ENCODE measurements at regions not wholly inside any gene's neighbourhood (a gene's known extent, or its start where the extent isn't known, plus 50 kb on each side); places are given as distances from the start of the nearest gene placed in this dataset.

- DNase-seq (ENCODE audit: low spot score), result no peak
- Histone ChIP-seq H3K4ac (ENCODE audit: low read length) (no peak overlapping the region), H3K27ac (replicated peaks; ENCODE audit: low read length) (no peak overlapping the region), H3K9me3 (replicated peaks in 1 of 2; ENCODE audit: control insufficient read depth in 2 of 2, insufficient read depth in 1 of 2, low read depth in 1 of 2, low read length in 2 of 2) (peaks cover 0 to 4% of the 10 kb centered on the region in 2 donors), H2BK12ac (ENCODE audit: low read length) (no peak overlapping the region), H3K4me3 (ENCODE audit: low read length in 2 of 2) (no peak overlapping the region), H2BK15ac (ENCODE audit: low read length) (no peak overlapping the region), H3K36me3 (replicated peaks in 1 of 2; ENCODE audit: control insufficient read depth in 2 of 2, insufficient read depth in 2 of 2, low read length in 2 of 2) (no peaks in the 10 kb centered on the region), H3K27me3 (ENCODE audit: control insufficient read depth in 3 of 3, insufficient read depth in 3 of 3, low read depth in 1 of 3, low read length in 3 of 3) (no peaks in the 10 kb centered on the region), H3K23ac (ENCODE audit: low read depth, low read length, poor library complexity) (no peak overlapping the region), H2AFZ (ENCODE audit: low read length) (no peak overlapping the region), H2BK5ac (ENCODE audit: low read length) (peak overlapping the region; percentile 0), H4K8ac (ENCODE audit: low read depth, low read length) (no peak overlapping the region), H4K91ac (ENCODE audit: low read depth, low read length, poor library complexity) (no peak overlapping the region), H2AK5ac (ENCODE audit: low read depth, low read length) (peak overlapping the region; percentile 86), H3K14ac (ENCODE audit: low read length) (peak overlapping the region; percentile 50), H3K18ac (ENCODE audit: low read length) (peak overlapping the region; percentile 69), H3K9ac (ENCODE audit: low read depth, low read length, poor library complexity) (no peak overlapping the region), H3K79me1 (ENCODE audit: low read depth, low read length) (peaks cover 4% of the 10 kb centered on the region), H3K4me1 (ENCODE audit: control insufficient read depth in 2 of 2, insufficient read depth in 1 of 2, low read depth in 1 of 2, low read length in 2 of 2) (peaks cover 2 to 8% of the 10 kb centered on the region in 2 donors), H3K4me2 (ENCODE audit: insufficient read depth, low read length, poor library complexity, severe bottlenecking) (no peak overlapping the region), H2BK120ac (ENCODE audit: low read depth, low read length) (no peak overlapping the region)
- no CpG with 5 or more reads among the region's 26 CpGs for WGBS, 2 donors (ENCODE audit: extremely low coverage in 2 of 2, insufficient read length in 2 of 2, insufficient replicate concordance in 1 of 2)
Measured at GRCh38 chr11:70539360-70540095, 141.2 kb downstream of the CTTN start.

DNA sequence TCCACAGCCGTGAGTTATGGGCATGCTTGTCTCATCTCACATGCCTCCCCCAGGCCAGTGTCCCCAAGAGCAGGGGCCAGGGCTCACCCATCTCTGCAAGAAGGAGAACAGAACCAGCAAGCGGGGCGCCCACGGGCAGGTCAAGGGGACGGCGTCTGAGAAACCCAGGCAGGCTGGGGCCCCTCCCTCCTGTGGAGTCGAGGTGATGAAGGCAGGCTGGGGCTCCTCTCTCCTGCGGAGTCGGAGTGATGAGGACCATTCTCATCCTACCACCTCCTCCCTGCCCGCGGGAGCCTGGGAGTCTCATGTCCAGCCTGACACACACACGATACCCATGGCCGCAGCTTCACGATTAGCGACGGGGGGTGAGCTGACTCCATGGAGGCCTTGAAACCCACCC, 141.9 kb downstream of the CTTN start:
- no peak overlapping the region for H2BK15ac ChIP-seq (ENCODE audit: low read length)
- H3K23ac ChIP-seq (ENCODE audit: low read depth, low read length, poor library complexity), result no peak overlapping the region
- H4K8ac ChIP-seq (ENCODE audit: low read depth, low read length), result no peak overlapping the region
- peaks cover 7% of the 10 kb centered on the region for H3K79me1 ChIP-seq (ENCODE audit: low read depth, low read length)
- no CpG with 5 or more reads among the region's 16 CpGs for WGBS, 2 donors (ENCODE audit: extremely low coverage in 2 of 2, insufficient read length in 2 of 2, insufficient replicate concordance in 1 of 2)
- H3K27ac ChIP-seq (replicated peaks; ENCODE audit: low read length), result no peak overlapping the region
- no peak for DNase-seq (ENCODE audit: low spot score)
- H3K4me3 ChIP-seq (ENCODE audit: low read length in 2 of 2), result no peak overlapping the region
- H2AFZ ChIP-seq (ENCODE audit: low read length), result no peak overlapping the region
- H2BK120ac ChIP-seq (ENCODE audit: low read depth, low read length), result no peak overlapping the region
- peak overlapping the region; percentile 86 for H2AK5ac ChIP-seq (ENCODE audit: low read depth, low read length)
- H2BK12ac ChIP-seq (ENCODE audit: low read length), result no peak overlapping the region
- no peak overlapping the region for H2BK5ac ChIP-seq (ENCODE audit: low read length)
- H3K27me3 ChIP-seq (ENCODE audit: control insufficient read depth in 3 of 3, insufficient read depth in 3 of 3, low read depth in 1 of 3, low read length in 3 of 3), result no peaks in the 10 kb centered on the region
- peaks cover 0 to 4% of the 10 kb centered on the region in 2 donors for H3K9me3 ChIP-seq (replicated peaks in 1 of 2; ENCODE audit: control insufficient read depth in 2 of 2, insufficient read depth in 1 of 2, low read depth in 1 of 2, low read length in 2 of 2)
- H3K9ac ChIP-seq (ENCODE audit: low read depth, low read length, poor library complexity), result no peak overlapping the region
- no peaks in the 10 kb centered on the region for H3K36me3 ChIP-seq (replicated peaks in 1 of 2; ENCODE audit: control insufficient read depth in 2 of 2, insufficient read depth in 2 of 2, low read length in 2 of 2)
- H4K91ac ChIP-seq (ENCODE audit: low read depth, low read length, poor library complexity), result no peak overlapping the region
- H3K4me2 ChIP-seq (ENCODE audit: insufficient read depth, low read length, poor library complexity, severe bottlenecking), result no peak overlapping the region
- peak overlapping the region; percentile 31 for H3K14ac ChIP-seq (ENCODE audit: low read length)
- H3K4ac ChIP-seq (ENCODE audit: low read length), result no peak overlapping the region
- peak overlapping the region; percentile 25 for H3K18ac ChIP-seq (ENCODE audit: low read length)
- H3K4me1 ChIP-seq (ENCODE audit: control insufficient read depth in 2 of 2, insufficient read depth in 1 of 2, low read depth in 1 of 2, low read length in 2 of 2), result peaks cover 9 to 13% of the 10 kb centered on the region in 2 donors

GRCh38 chr11:70541176-70541575, 142.8 kb downstream of the CTTN start:
- no peak overlapping the region for H4K8ac ChIP-seq (ENCODE audit: low read depth, low read length)
- H3K27me3 ChIP-seq (ENCODE audit: control insufficient read depth in 3 of 3, insufficient read depth in 3 of 3, low read depth in 1 of 3, low read length in 3 of 3), result no peaks in the 10 kb centered on the region
- H3K27ac ChIP-seq (replicated peaks; ENCODE audit: low read length), result no peak overlapping the region
- no CpG with 5 or more reads among the region's 9 CpGs for WGBS, 2 donors (ENCODE audit: extremely low coverage in 2 of 2, insufficient read length in 2 of 2, insufficient replicate concordance in 1 of 2)
- H3K14ac ChIP-seq (ENCODE audit: low read length), result no peak overlapping the region
- H3K9ac ChIP-seq (ENCODE audit: low read depth, low read length, poor library complexity), result no peak overlapping the region
- H2BK5ac ChIP-seq (ENCODE audit: low read length), result no peak overlapping the region
- no peak overlapping the region for H2AFZ ChIP-seq (ENCODE audit: low read length)
- peaks cover 14 to 18% of the 10 kb centered on the region in 2 donors for H3K4me1 ChIP-seq (ENCODE audit: control insufficient read depth in 2 of 2, insufficient read depth in 1 of 2, low read depth in 1 of 2, low read length in 2 of 2)
- H3K9me3 ChIP-seq (replicated peaks in 1 of 2; ENCODE audit: control insufficient read depth in 2 of 2, insufficient read depth in 1 of 2, low read depth in 1 of 2, low read length in 2 of 2), result peaks cover 0 to 4% of the 10 kb centered on the region in 2 donors
- peaks cover 7% of the 10 kb centered on the region for H3K79me1 ChIP-seq (ENCODE audit: low read depth, low read length)
- no peak overlapping the region for H3K4me3 ChIP-seq (ENCODE audit: low read length in 2 of 2)
- H2BK15ac ChIP-seq (ENCODE audit: low read length), result peak overlapping the region; percentile 21
- no peak overlapping the region for H3K23ac ChIP-seq (ENCODE audit: low read depth, low read length, poor library complexity)
- H2BK120ac ChIP-seq (ENCODE audit: low read depth, low read length), result no peak overlapping the region
- H3K4ac ChIP-seq (ENCODE audit: low read length), result no peak overlapping the region
- no peak overlapping the region for H4K91ac ChIP-seq (ENCODE audit: low read depth, low read length, poor library complexity)
- H3K18ac ChIP-seq (ENCODE audit: low read length), result peak overlapping the region; percentile 76
- no peak for DNase-seq (ENCODE audit: low spot score)
- H3K4me2 ChIP-seq (ENCODE audit: insufficient read depth, low read length, poor library complexity, severe bottlenecking), result no peak overlapping the region
- H2BK12ac ChIP-seq (ENCODE audit: low read length), result no peak overlapping the region
- H2AK5ac ChIP-seq (ENCODE audit: low read depth, low read length), result peak overlapping the region; percentile 80
- no peaks in the 10 kb centered on the region for H3K36me3 ChIP-seq (replicated peaks in 1 of 2; ENCODE audit: control insufficient read depth in 2 of 2, insufficient read depth in 2 of 2, low read length in 2 of 2)

- peaks cover 18% of the 10 kb centered on the region in 2 donors for H3K4me1 ChIP-seq (ENCODE audit: control insufficient read depth in 2 of 2, insufficient read depth in 1 of 2, low read depth in 1 of 2, low read length in 2 of 2)
- H2BK5ac ChIP-seq (ENCODE audit: low read length), result no peak overlapping the region
- peak overlapping the region; percentile 19 for H3K4ac ChIP-seq (ENCODE audit: low read length)
- H3K9me3 ChIP-seq (replicated peaks in 1 of 2; ENCODE audit: control insufficient read depth in 2 of 2, insufficient read depth in 1 of 2, low read depth in 1 of 2, low read length in 2 of 2), result peaks cover 0 to 4% of the 10 kb centered on the region in 2 donors
- peak overlapping the region; percentile 21 for H2BK15ac ChIP-seq (ENCODE audit: low read length)
- no peak overlapping the region for H3K4me2 ChIP-seq (ENCODE audit: insufficient read depth, low read length, poor library complexity, severe bottlenecking)
- peak overlapping the region; percentile 9 for H4K91ac ChIP-seq (ENCODE audit: low read depth, low read length, poor library complexity)
- peak overlapping the region; percentile 80 for H2AK5ac ChIP-seq (ENCODE audit: low read depth, low read length)
- H3K9ac ChIP-seq (ENCODE audit: low read depth, low read length, poor library complexity), result no peak overlapping the region
- H3K79me1 ChIP-seq (ENCODE audit: low read depth, low read length), result peaks cover 7% of the 10 kb centered on the region
- no peak overlapping the region for H2AFZ ChIP-seq (ENCODE audit: low read length)
- H2BK12ac ChIP-seq (ENCODE audit: low read length), result no peak overlapping the region
- WGBS, 2 donors (ENCODE audit: extremely low coverage in 2 of 2, insufficient read length in 2 of 2, insufficient replicate concordance in 1 of 2), result no CpG with 5 or more reads among the region's 5 CpGs
- no peak overlapping the region for H3K23ac ChIP-seq (ENCODE audit: low read depth, low read length, poor library complexity)
- no peak overlapping the region for H3K14ac ChIP-seq (ENCODE audit: low read length)
- H3K4me3 ChIP-seq (ENCODE audit: low read length in 2 of 2), result no peak overlapping the region
- H2BK120ac ChIP-seq (ENCODE audit: low read depth, low read length), result no peak overlapping the region
- H3K36me3 ChIP-seq (replicated peaks in 1 of 2; ENCODE audit: control insufficient read depth in 2 of 2, insufficient read depth in 2 of 2, low read length in 2 of 2), result no peaks in the 10 kb centered on the region
- no peak overlapping the region for H3K27ac ChIP-seq (replicated peaks; ENCODE audit: low read length)
- no peaks in the 10 kb centered on the region for H3K27me3 ChIP-seq (ENCODE audit: control insufficient read depth in 3 of 3, insufficient read depth in 3 of 3, low read depth in 1 of 3, low read length in 3 of 3)
- no peak for DNase-seq (ENCODE audit: low spot score)
- no peak overlapping the region for H4K8ac ChIP-seq (ENCODE audit: low read depth, low read length)
- peak overlapping the region; percentile 15 for H3K18ac ChIP-seq (ENCODE audit: low read length)
Measured at GRCh38 chr11:70541699-70542098, 143.4 kb downstream of the CTTN start.
